Gastroesophageal sphincter (tissue), 4 donors: ENCODE measurements at regions not wholly inside any gene's neighbourhood (a gene's known extent, or its start where the extent isn't known, plus 50 kb on each side); places are given as distances from the start of the nearest gene placed in this dataset.

Experiments used
- ATAC-seq: fragments of 150-250 bp; one replicate; pipeline ENCODE4 v1.9.1; 2016; ENCODE audit warnings: mild to moderate bottlenecking, moderate library complexity
- H3K27ac ChIP-seq, 4 donors: fragments of 200-600 bp; sonication (generic) in 3 of 4; 1 replicate in 3 of 4; 2 replicates in 1 of 4; pipeline ENCODE4 v1.5.1; 2016 to 2019
- H3K27me3 ChIP-seq: fragments of 200-600 bp; sonication (generic); one replicate; pipeline ENCODE4 v1.5.1; 2019
- H3K36me3 ChIP-seq, 2 donors: fragments of 200-600 bp; sonication (generic); one replicate each; pipeline ENCODE4 v1.5.1; 2019; ENCODE audit warnings: control low read depth in 1 of 2
- H3K4me1 ChIP-seq, 3 donors: fragments of 200-600 bp; sonication (generic); 1 replicate in 2 of 3; 2 replicates in 1 of 3; pipeline ENCODE4 v1.5.1; 2016 to 2019; ENCODE audit warnings: control low read depth in 2 of 3
- H3K4me3 ChIP-seq, 2 donors: fragments of 200-600 bp; sonication (generic); one replicate each; pipeline ENCODE4 v1.5.1; 2019; ENCODE audit warnings: mild to moderate bottlenecking in 1 of 2, moderate library complexity in 1 of 2
- H3K9me3 ChIP-seq, 3 donors: fragments of 200-600 bp; sonication (generic); one replicate each; pipeline ENCODE4 v1.5.1; 2017 to 2019; ENCODE audit warnings: control low read depth in 2 of 3
- EP300 ChIP-seq: sonication (generic); formaldehyde crosslinking; IDR thresholded peaks from one replicate; pipeline ENCODE4 v1.6.1; 2017; ENCODE audit warnings: antibody characterized with exemption, mild to moderate bottlenecking
- POLR2A ChIP-seq, 2 donors: fragments of 450-650 bp; IDR thresholded peaks; one replicate each; pipeline ENCODE4 v1.6.1; 2017; ENCODE audit warnings: antibody characterized with exemption in 2 of 2, mild to moderate bottlenecking in 2 of 2, moderate library complexity in 1 of 2
- POLR2AphosphoS5 ChIP-seq: sonication (generic); formaldehyde crosslinking; IDR thresholded peaks from one replicate; pipeline ENCODE4 v1.6.1; 2017; ENCODE audit warnings: antibody characterized with exemption
- WGBS, 2 donors: methylation state at CpG; one replicate each; pipeline ENCODE4 v1.1.5; 2018; ENCODE audit warnings: low coverage in 1 of 2; 5-methylcytosine and 5-hydroxymethylcytosine counted together
- TF ChIP-seq, protein P1 (sequence below), 4 experiments: fragments of 200-600 bp in 2 of 4; fragments of 450-650 bp in 2 of 4; sonication (generic) in 1 of 4; IDR thresholded peaks; one replicate each; pipeline ENCODE4 v1.5.1; 2017 to 2019; ENCODE audit warnings: antibody characterized with exemption in 4 of 4, mild to moderate bottlenecking in 2 of 4, moderate library complexity in 2 of 4

DNA sequence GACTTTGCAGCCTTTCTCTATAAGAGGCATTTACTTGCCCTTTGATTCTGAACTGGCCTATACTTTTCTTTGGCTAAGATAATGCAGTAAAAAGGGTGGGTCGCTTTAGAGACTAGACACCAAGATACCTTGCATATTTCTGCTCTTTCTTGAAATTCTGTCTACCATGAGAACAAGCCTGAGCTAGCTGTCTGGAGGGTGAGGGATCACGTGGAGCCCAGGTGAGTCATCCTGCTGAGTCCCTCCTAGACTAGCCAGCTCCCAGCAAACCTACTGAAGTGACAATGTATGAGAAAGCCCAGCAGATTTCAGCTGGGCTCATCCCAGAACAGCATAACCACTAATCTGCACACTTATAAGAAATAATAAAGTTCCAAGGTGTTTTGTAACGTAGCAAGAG lies 408.0 kb upstream of the KAZN start:
- ATAC-seq: no peak
- H3K27me3 ChIP-seq: no peaks in the 10 kb centered on the region
- no peak overlapping the region for H3K4me3 ChIP-seq
- H3K36me3 ChIP-seq: no peaks in the 10 kb centered on the region
- no peaks in the 10 kb centered on the region for H3K9me3 ChIP-seq
- H3K27ac ChIP-seq: no peak overlapping the region
- WGBS, 2 donors: 86 to 100% methylated on average over 1 to 3 of the region's 3 CpGs
- TF ChIP-seq, protein P1, sequence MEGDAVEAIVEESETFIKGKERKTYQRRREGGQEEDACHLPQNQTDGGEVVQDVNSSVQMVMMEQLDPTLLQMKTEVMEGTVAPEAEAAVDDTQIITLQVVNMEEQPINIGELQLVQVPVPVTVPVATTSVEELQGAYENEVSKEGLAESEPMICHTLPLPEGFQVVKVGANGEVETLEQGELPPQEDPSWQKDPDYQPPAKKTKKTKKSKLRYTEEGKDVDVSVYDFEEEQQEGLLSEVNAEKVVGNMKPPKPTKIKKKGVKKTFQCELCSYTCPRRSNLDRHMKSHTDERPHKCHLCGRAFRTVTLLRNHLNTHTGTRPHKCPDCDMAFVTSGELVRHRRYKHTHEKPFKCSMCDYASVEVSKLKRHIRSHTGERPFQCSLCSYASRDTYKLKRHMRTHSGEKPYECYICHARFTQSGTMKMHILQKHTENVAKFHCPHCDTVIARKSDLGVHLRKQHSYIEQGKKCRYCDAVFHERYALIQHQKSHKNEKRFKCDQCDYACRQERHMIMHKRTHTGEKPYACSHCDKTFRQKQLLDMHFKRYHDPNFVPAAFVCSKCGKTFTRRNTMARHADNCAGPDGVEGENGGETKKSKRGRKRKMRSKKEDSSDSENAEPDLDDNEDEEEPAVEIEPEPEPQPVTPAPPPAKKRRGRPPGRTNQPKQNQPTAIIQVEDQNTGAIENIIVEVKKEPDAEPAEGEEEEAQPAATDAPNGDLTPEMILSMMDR (IDR thresholded peaks at IDR 0.05): no peak
- no peaks in the 10 kb centered on the region for H3K4me1 ChIP-seq

DNA sequence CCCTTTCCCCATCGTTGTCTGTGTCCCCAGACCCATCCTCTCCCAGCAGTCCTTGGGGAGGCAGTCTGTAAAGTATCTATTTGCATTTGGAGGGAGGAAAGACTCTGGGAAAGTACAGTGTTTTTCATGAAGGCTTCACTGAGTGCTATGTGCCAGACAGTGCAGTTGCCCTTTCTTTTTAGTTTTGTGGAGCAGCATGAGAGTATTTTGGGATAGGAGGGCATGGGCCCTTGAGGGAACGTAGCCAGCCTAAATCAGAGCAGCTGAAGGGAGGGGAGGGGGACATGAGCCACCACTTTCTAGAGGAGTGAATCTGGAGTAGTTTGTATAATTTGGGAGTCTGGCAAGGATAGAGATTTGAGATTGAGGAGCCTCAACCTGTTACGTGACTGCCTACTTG lies 404.0 kb upstream of the KAZN start:
- Histone ChIP-seq H3K4me1 (no peaks in the 10 kb centered on the region), H3K27ac (no peak overlapping the region), H3K4me3 (no peak overlapping the region), H3K27me3 (no peaks in the 10 kb centered on the region), H3K9me3 (no peaks in the 10 kb centered on the region), H3K36me3 (no peaks in the 10 kb centered on the region)
- TF ChIP-seq EP300 (no peak), POLR2AphosphoS5 (no peak), POLR2A (IDR thresholded peaks at IDR 0.05) (no peak)
- TF ChIP-seq, protein P1 (IDR thresholded peaks at IDR 0.05): no peak
- 72 to 83% methylated on average over 1 to 3 of the region's 3 CpGs for WGBS, 2 donors
- no peak for ATAC-seq

DNA sequence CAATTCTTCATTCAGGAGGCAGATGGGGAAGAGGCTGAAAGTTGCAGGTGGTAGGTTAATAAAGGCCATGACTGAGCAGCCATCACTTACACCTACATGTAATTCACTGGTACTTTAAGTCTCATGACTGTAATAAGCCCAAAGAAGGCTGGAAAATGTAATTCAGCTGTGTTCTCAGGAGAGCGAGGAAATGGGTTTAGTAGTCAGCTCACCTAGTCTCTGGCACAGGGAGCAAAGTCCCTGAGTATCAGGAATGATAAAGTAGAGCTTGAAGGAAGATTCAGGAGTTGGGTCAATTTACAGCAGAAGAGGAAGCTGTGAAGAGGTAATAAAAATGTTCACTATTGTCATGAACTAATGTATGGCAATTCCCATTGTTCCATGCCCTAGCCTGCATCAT lies 393.4 kb upstream of the KAZN start:
- Histone ChIP-seq H3K27me3 (no peaks in the 10 kb centered on the region), H3K36me3 (no peaks in the 10 kb centered on the region), H3K4me1 (no peaks in the 10 kb centered on the region), H3K4me3 (no peak overlapping the region), H3K27ac (no peak overlapping the region), H3K9me3 (no peaks in the 10 kb centered on the region)
- ATAC-seq: no peak
- 100% methylated on average over 1 of the region's 1 CpG for WGBS, 2 donors
- TF ChIP-seq POLR2AphosphoS5 (no peak), POLR2A (IDR thresholded peaks at IDR 0.05) (no peak)
- TF ChIP-seq, protein P1 (IDR thresholded peaks at IDR 0.05): no peak

- no peak for ATAC-seq
- TF ChIP-seq, protein P1 (IDR thresholded peaks at IDR 0.05): no peak
- Histone ChIP-seq H3K27me3 (no peaks in the 10 kb centered on the region), H3K36me3 (no peaks in the 10 kb centered on the region), H3K9me3 (peaks cover 0 to 51% (median 0%) of the 10 kb centered on the region in 3 donors), H3K4me3 (no peak overlapping the region), H3K4me1 (no peaks in the 10 kb centered on the region), H3K27ac (no peak overlapping the region)
These were observed 383.3 kb upstream of the KAZN start for GRCh38 chr1:14215151-14215550.

- H3K4me3 ChIP-seq: no peak overlapping the region
- H3K27me3 ChIP-seq: no peaks in the 10 kb centered on the region
- no peak for TF ChIP-seq POLR2A (IDR thresholded peaks at IDR 0.05)
- no peak for TF ChIP-seq EP300
- TF ChIP-seq, protein P1 (IDR thresholded peaks at IDR 0.05): no peak
- TF ChIP-seq POLR2AphosphoS5: no peak
- H3K4me1 ChIP-seq: no peaks in the 10 kb centered on the region
- H3K27ac ChIP-seq: no peak overlapping the region
- WGBS, 2 donors: 100% methylated on average over 1 of the region's 1 CpG
- H3K36me3 ChIP-seq: no peaks in the 10 kb centered on the region
- H3K9me3 ChIP-seq: peaks cover 0 to 51% (median 0%) of the 10 kb centered on the region in 3 donors
- no peak for ATAC-seq
These were observed 381.1 kb upstream of the KAZN start for GRCh38 chr1:14217384-14217783.
